KMS-11 (cell line): ENCODE measurements at regions not wholly inside any gene's neighbourhood (a gene's known extent, or its start where the extent isn't known, plus 50 kb on each side); places are given as distances from the start of the nearest gene placed in this dataset.
A peak's percentile ranks its signal among the peaks of the same experiment; 100 is the strongest.

Source experiments
- H2AFZ ChIP-seq: fragments of 200-600 bp; sonication (generic); 2 replicates; pipeline ENCODE4 v1.6.1; 2016; ENCODE audit warnings: antibody characterized with exemption, mixed run types, low read depth
- H3K27ac ChIP-seq: fragments of 200-600 bp; sonication (generic); 2 replicates; pipeline ENCODE4 v1.6.1; 2016; ENCODE audit warnings: mild to moderate bottlenecking, mixed run types
- H3K27me3 ChIP-seq: fragments of 200-600 bp; sonication (generic); 2 replicates; pipeline ENCODE4 v1.6.1; 2017; ENCODE audit warnings: mild to moderate bottlenecking, low read depth, mixed run types, moderate library complexity; ENCODE audit not compliant: insufficient read depth
- H3K36me3 ChIP-seq: fragments of 200-600 bp; sonication (generic); 2 replicates; pipeline ENCODE4 v1.6.1; 2017; ENCODE audit warnings: mild to moderate bottlenecking, mixed run types; ENCODE audit not compliant: insufficient read depth
- H3K4me1 ChIP-seq: fragments of 200-600 bp; sonication (generic); 2 replicates; pipeline ENCODE4 v1.6.1; 2016; ENCODE audit warnings: mild to moderate bottlenecking, low read depth, mixed run types; ENCODE audit not compliant: poor library complexity, severe bottlenecking
- H3K4me2 ChIP-seq: fragments of 200-600 bp; sonication (generic); 2 replicates; pipeline ENCODE4 v1.7.0; 2016; ENCODE audit warnings: mild to moderate bottlenecking, mixed run types
- H3K4me3 ChIP-seq: fragments of 200-600 bp; sonication (generic); IDR thresholded peaks from 2 replicates; pipeline ENCODE4 v1.6.1; 2017; ENCODE audit warnings: low read depth, low read length, mixed read lengths; ENCODE audit not compliant: insufficient read depth
- H3K79me2 ChIP-seq: fragments of 200-600 bp; sonication (generic); 2 replicates; pipeline ENCODE4 v1.6.1; 2016; ENCODE audit warnings: low read depth, mixed run types; ENCODE audit not compliant: insufficient read depth
- H3K9ac ChIP-seq: fragments of 200-600 bp; sonication (generic); 2 replicates; pipeline ENCODE4 v1.6.1; 2016; ENCODE audit warnings: mild to moderate bottlenecking, mixed run types
- H4K20me1 ChIP-seq: fragments of 200-600 bp; sonication (generic); 2 replicates; pipeline ENCODE4 v1.6.1; 2016; ENCODE audit warnings: mild to moderate bottlenecking, mixed run types; ENCODE audit not compliant: insufficient read depth
- CTCF ChIP-seq: fragments of 200-600 bp; sonication (generic); conservative IDR thresholded peaks from 2 replicates; pipeline ENCODE4 v1.6.1; 2017; ENCODE audit warnings: low read depth, mild to moderate bottlenecking, antibody characterized with exemption, low read length, moderate library complexity, mixed read lengths

DNA sequence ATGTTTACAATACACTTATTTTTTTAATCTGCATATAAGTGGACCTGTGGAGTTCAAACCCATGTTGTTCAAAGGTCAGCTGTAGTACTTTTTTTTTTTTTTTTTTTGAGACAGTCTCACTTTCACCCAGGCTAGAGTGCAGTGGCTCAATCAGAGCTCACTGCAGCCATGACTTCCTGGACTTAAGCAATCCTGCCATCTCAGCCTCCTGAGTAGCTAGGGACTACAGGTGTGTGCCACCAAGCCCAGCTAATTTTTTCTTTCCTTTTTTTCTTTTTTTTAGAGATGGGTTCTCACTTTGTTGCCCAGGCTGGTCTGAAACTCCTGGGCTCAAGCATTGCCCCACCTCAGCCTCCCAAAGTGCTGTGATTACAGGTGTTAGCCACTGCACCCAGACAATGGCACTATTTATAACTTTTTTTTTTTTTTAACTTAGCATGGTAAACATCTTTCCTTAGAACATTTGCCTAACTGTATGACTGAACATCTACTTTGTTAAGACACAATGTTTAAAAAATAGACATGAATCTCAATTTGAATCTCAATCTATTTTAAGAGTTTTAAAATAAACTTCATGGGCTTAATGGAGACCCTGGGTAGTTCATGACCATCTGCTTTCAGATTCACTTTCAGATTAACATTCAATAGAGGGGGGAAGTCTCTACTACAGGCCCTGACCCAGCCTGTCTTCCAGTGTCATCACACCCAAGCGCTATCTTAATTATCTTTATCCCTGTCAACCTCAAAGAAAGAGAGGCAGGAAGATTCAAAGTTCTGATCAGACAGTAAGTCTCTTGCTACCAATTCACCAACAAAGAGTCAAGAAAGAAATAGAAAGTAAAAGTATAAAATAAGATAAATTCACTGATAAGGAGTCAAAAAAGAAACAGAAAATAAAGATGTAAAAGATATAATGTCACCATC lies 97.7 kb upstream of the DOCK9 start:
- no peaks in the 10 kb centered on the region for H4K20me1 ChIP-seq
- H3K9ac ChIP-seq: no peak overlapping the region
- TF ChIP-seq CTCF: no peak
- peak overlapping the region; percentile 39 for H3K4me2 ChIP-seq
- no peaks in the 10 kb centered on the region for H3K79me2 ChIP-seq
- H3K27ac ChIP-seq: peak overlapping the region; percentile 11; the same call in 1 of the 2 replicates
- peaks cover 20% of the 10 kb centered on the region for H3K4me1 ChIP-seq
- no peaks in the 10 kb centered on the region for H3K36me3 ChIP-seq
- H2AFZ ChIP-seq: no peak overlapping the region
- no peak overlapping the region for H3K4me3 ChIP-seq
- no peaks in the 10 kb centered on the region for H3K27me3 ChIP-seq

DNA sequence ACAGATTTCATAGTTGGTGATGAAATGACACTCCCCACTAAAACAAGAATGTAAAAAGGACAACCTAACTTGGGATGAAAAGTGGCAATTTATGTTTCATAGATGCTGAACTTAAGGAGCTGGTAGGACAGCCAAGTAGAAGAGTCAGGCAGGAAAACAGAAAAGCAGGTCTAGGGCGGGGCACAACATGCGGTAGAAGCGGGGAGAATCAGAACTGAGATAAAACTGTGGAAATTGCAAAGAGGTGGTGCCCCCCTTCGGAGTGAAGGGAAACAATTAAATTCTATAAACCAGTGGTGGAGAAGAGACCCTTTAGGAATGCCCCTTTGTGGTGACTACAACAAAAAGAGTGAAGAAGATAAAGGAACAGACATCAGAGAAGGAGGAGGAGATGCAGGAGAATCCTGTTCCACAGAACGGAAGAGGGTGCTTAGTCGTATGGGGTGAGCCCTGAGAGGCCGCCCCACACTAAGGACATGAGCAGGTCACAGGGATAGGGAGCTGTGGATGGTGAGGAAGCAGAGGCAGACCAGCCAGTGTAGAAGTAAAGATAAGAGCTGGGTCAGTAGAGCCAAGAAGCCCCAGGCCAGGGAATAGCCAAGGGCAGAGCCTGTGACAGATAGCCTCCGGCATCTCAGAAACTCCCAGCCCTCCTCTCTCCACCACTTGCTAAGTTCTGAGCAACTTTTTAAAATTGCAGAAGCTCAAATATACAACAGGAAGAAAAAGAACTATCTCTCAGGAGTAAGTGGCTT lies 100.3 kb upstream of the DOCK9 start:
- Histone ChIP-seq H3K9ac (no peak overlapping the region), H3K36me3 (no peaks in the 10 kb centered on the region), H3K79me2 (no peaks in the 10 kb centered on the region), H2AFZ (no peak overlapping the region), H3K27me3 (no peaks in the 10 kb centered on the region), H3K4me2 (no peak overlapping the region), H4K20me1 (no peaks in the 10 kb centered on the region), H3K27ac (no peak overlapping the region), H3K4me3 (no peak overlapping the region), H3K4me1 (peaks cover 20% of the 10 kb centered on the region)
- no peak for TF ChIP-seq CTCF

- no peaks in the 10 kb centered on the region for H3K79me2 ChIP-seq
- no peak overlapping the region for H3K27ac ChIP-seq
- TF ChIP-seq CTCF: no peak
Measured at GRCh38 chr13:99080131-99080530, 102.3 kb upstream of the DOCK9 start.

DNA sequence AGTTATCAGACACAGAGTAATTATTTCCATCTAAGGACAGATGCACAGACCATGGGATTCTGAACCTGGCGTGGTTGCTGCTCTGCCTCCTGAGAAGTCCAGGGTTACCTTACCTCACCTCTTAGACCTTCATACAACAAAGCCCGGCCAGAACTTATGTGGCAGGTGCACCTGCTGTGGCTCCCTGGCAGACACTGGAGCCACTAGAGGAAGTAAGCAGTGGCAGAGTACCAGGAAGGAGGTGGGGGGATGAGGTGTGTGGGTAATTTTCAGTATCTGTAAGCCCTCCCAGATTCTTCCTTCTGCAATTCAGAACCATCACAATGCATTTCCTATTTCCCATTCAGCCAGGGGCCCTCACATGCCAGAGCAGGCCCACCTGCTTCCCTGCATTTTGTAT lies 106.1 kb upstream of the DOCK9 start:
- Histone ChIP-seq H3K9ac (no peak overlapping the region), H3K4me3 (no peak overlapping the region), H3K4me1 (peaks cover 5% of the 10 kb centered on the region), H3K4me2 (no peak overlapping the region), H3K27me3 (no peaks in the 10 kb centered on the region), H3K79me2 (no peaks in the 10 kb centered on the region), H3K36me3 (no peaks in the 10 kb centered on the region), H2AFZ (no peak overlapping the region), H3K27ac (no peak overlapping the region), H4K20me1 (no peaks in the 10 kb centered on the region)
- TF ChIP-seq CTCF: no peak

More at GRCh38 chr13:99080131-99080530, 102.3 kb upstream of the DOCK9 start:
- Histone ChIP-seq H4K20me1 (no peaks in the 10 kb centered on the region), H2AFZ (no peak overlapping the region), H3K9ac (no peak overlapping the region), H3K4me3 (no peak overlapping the region), H3K4me2 (no peak overlapping the region), H3K4me1 (peaks cover 20% of the 10 kb centered on the region), H3K36me3 (no peaks in the 10 kb centered on the region), H3K27me3 (no peaks in the 10 kb centered on the region)
